Spleen (tissue), 11 donors: ENCODE measurements at regions not wholly inside any gene's neighbourhood (a gene's known extent, or its start where the extent isn't known, plus 50 kb on each side); places are given as distances from the start of the nearest gene placed in this dataset.

ENCODE experiments used
- DNase-seq: peaks from one replicate; pipeline ENCODE4 v3.0.0-alpha.2; 2020
- H3K27ac ChIP-seq, 8 donors: fragments of 200-600 bp; sonication (generic) in 7 of 8; 1 replicate in 4 of 8; 2 replicates in 4 of 8; pipeline versions ENCODE4 v1.5.0 to v1.8.0; 2016 to 2021; ENCODE audit warnings: inconsistent platforms in 4 of 8, mild to moderate bottlenecking in 4 of 8, moderate library complexity in 1 of 8
- H3K27me3 ChIP-seq, 7 donors: fragments of 200-600 bp; sonication (generic) in 6 of 7; replicated peaks in 1 of 7; 1 replicate in 4 of 7; 2 replicates in 3 of 7; pipeline versions ENCODE4 v1.5.0 to v1.8.0; 2016 to 2021; ENCODE audit warnings: inconsistent platforms in 3 of 7, mild to moderate bottlenecking in 1 of 7
- H3K36me3 ChIP-seq, 6 donors: fragments of 200-600 bp; sonication (generic) in 5 of 6; 1 replicate in 4 of 6; 2 replicates in 2 of 6; pipeline versions ENCODE4 v1.5.0 to v1.8.0; 2016 to 2021; ENCODE audit warnings: inconsistent platforms in 2 of 6
- H3K4me1 ChIP-seq, 6 donors: fragments of 200-600 bp; sonication (generic) in 5 of 6; 1 replicate in 3 of 6; 2 replicates in 3 of 6; pipeline versions ENCODE4 v1.5.0 to v1.8.0; 2016 to 2021; ENCODE audit warnings: inconsistent platforms in 3 of 6
- H3K4me3 ChIP-seq, 8 donors: fragments of 200-600 bp; sonication (generic) in 7 of 8; 1 replicate in 4 of 8; 2 replicates in 4 of 8; pipeline versions ENCODE4 v1.5.0 to v1.8.0; 2016 to 2021; ENCODE audit warnings: inconsistent platforms in 4 of 8, mild to moderate bottlenecking in 4 of 8, moderate library complexity in 2 of 8
- H3K9me3 ChIP-seq, 8 donors: fragments of 200-600 bp; sonication (generic) in 7 of 8; 1 replicate in 4 of 8; 2 replicates in 4 of 8; pipeline versions ENCODE4 v1.5.0 to v1.8.0; 2016 to 2021; ENCODE audit warnings: inconsistent platforms in 4 of 8
- POLR2A ChIP-seq, 3 donors: fragments of 450-650 bp; IDR thresholded peaks; one replicate each; pipeline ENCODE4 v1.5.1; 2017; ENCODE audit warnings: antibody characterized with exemption in 3 of 3, mild to moderate bottlenecking in 1 of 3
- POLR2AphosphoS5 ChIP-seq, 3 donors: sonication (generic); formaldehyde crosslinking; IDR thresholded peaks; one replicate each; pipeline ENCODE4 v1.5.1; 2017; ENCODE audit warnings: antibody characterized with exemption in 3 of 3
- WGBS, 5 donors: extraction: QIAGEN DNeasy Blood & Tissue Kit in 3 of 5; methylation state at CpG; one replicate each; pipeline versions ENCODE4 v1.1.5 to v1.1.7; 2013 to 2018; 5-methylcytosine and 5-hydroxymethylcytosine counted together
- intact Hi-C: fragments of 100-400 bp; cut with DNase I; formaldehyde crosslinking; loops from one replicate; pipeline ENCODE4 v1.15.0; 2023; ENCODE audit warnings: low total_unique reads
- TF ChIP-seq, protein P1 (sequence below), 11 experiments: fragments of 200-600 bp in 7 of 11; fragments of 450-650 bp in 4 of 11; sonication (generic) in 4 of 11; IDR thresholded peaks in 8 of 11; conservative IDR thresholded peaks in 3 of 11; 1 replicate in 7 of 11; 2 replicates in 4 of 11; pipeline versions ENCODE4 v1.4.0 to v1.8.0; 2016 to 2021; ENCODE audit warnings: antibody characterized with exemption in 11 of 11, inconsistent platforms in 4 of 11, mild to moderate bottlenecking in 1 of 11
- donor health status: healthy with polysubstance abuse.
- donor health status: DM: no; HTN: no; CAD: no; lungs with moderate emphysema.
- donor health status: DM: no; HTN: no; CAD: no.
- donor health status: Bipolar disorder and iron deficiency.
- donor health status: healthy.
- donor health status: DM: no; HTN: no; CAD: no.
- donor health status: DM: yes; HTN: yes; CAD: no.

- TF ChIP-seq POLR2AphosphoS5 (IDR thresholded peaks at IDR 0.05) (no peak), POLR2A (IDR thresholded peaks at IDR 0.05) (no peak)
- TF ChIP-seq, protein P1, sequence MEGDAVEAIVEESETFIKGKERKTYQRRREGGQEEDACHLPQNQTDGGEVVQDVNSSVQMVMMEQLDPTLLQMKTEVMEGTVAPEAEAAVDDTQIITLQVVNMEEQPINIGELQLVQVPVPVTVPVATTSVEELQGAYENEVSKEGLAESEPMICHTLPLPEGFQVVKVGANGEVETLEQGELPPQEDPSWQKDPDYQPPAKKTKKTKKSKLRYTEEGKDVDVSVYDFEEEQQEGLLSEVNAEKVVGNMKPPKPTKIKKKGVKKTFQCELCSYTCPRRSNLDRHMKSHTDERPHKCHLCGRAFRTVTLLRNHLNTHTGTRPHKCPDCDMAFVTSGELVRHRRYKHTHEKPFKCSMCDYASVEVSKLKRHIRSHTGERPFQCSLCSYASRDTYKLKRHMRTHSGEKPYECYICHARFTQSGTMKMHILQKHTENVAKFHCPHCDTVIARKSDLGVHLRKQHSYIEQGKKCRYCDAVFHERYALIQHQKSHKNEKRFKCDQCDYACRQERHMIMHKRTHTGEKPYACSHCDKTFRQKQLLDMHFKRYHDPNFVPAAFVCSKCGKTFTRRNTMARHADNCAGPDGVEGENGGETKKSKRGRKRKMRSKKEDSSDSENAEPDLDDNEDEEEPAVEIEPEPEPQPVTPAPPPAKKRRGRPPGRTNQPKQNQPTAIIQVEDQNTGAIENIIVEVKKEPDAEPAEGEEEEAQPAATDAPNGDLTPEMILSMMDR (IDR thresholded peaks at IDR 0.05 in 8 of 11, conservative IDR thresholded peaks at IDR 0.05 in 3 of 11), result no peak
- Histone ChIP-seq H3K27ac (no peak overlapping the region), H3K9me3 (no peaks in the 10 kb centered on the region), H3K27me3 (peaks cover 0 to 12% (median 0%) of the 10 kb centered on the region in 7 donors), H3K4me3 (no peak overlapping the region), H3K36me3 (no peaks in the 10 kb centered on the region), H3K4me1 (no peaks in the 10 kb centered on the region)
- intact Hi-C loops, result no loop called here
- DNase-seq, result no peak
Observed at GRCh38 chr15:31544361-31544760, 217.7 kb downstream of the KLF13 start.

- H3K36me3 ChIP-seq, result no peaks in the 10 kb centered on the region
- intact Hi-C loops, result no loop called here
- DNase-seq, result no peak
- H3K4me1 ChIP-seq, result no peaks in the 10 kb centered on the region
- no peak overlapping the region for H3K4me3 ChIP-seq
- no peak overlapping the region for H3K27ac ChIP-seq
- peaks cover 0 to 8% (median 0%) of the 10 kb centered on the region in 7 donors for H3K27me3 ChIP-seq
- H3K9me3 ChIP-seq, result no peaks in the 10 kb centered on the region
- TF ChIP-seq POLR2AphosphoS5 (IDR thresholded peaks at IDR 0.05) (no peak), POLR2A (IDR thresholded peaks at IDR 0.05) (no peak)
- TF ChIP-seq, protein P1 (IDR thresholded peaks at IDR 0.05 in 8 of 11, conservative IDR thresholded peaks at IDR 0.05 in 3 of 11), result no peak
Observed at GRCh38 chr15:31545257-31545656, 218.6 kb downstream of the KLF13 start.

GRCh38 chr15:31550211-31550977 lies 223.8 kb downstream of the KLF13 start:
- H3K9me3 ChIP-seq, result no peaks in the 10 kb centered on the region
- DNase-seq, result no peak
- intact Hi-C loops, result no loop called here
- H3K4me1 ChIP-seq, result peaks cover 0 to 8% (median 0%) of the 10 kb centered on the region in 6 donors
- no peaks in the 10 kb centered on the region for H3K27me3 ChIP-seq
- TF ChIP-seq POLR2AphosphoS5 (IDR thresholded peaks at IDR 0.05), result no peak
- TF ChIP-seq, protein P1 (IDR thresholded peaks at IDR 0.05 in 8 of 11, conservative IDR thresholded peaks at IDR 0.05 in 3 of 11), result no peak
- no peak for TF ChIP-seq POLR2A (IDR thresholded peaks at IDR 0.05)
- H3K4me3 ChIP-seq, result no peak overlapping the region
- H3K36me3 ChIP-seq, result no peaks in the 10 kb centered on the region
- WGBS, 5 donors, result 84 to 95% (median 89%) methylated on average over 8 of the region's 8 CpGs
- H3K27ac ChIP-seq, result no peak overlapping the region

- Histone ChIP-seq H3K36me3 (no peaks in the 10 kb centered on the region), H3K9me3 (no peaks in the 10 kb centered on the region), H3K27me3 (no peaks in the 10 kb centered on the region), H3K4me1 (peaks cover 0 to 8% (median 0%) of the 10 kb centered on the region in 6 donors), H3K27ac (no peak overlapping the region), H3K4me3 (no peak overlapping the region)
- 69 to 79% (median 75%) methylated on average over 5 of the region's 5 CpGs for WGBS, 5 donors
- no peak for TF ChIP-seq POLR2AphosphoS5 (IDR thresholded peaks at IDR 0.05)
- no peak for TF ChIP-seq POLR2A (IDR thresholded peaks at IDR 0.05)
- TF ChIP-seq, protein P1 (IDR thresholded peaks at IDR 0.05 in 8 of 11, conservative IDR thresholded peaks at IDR 0.05 in 3 of 11), result no peak
- no peak for DNase-seq
- intact Hi-C loops, result no loop called here
Observed at GRCh38 chr15:31551323-31551722, 224.7 kb downstream of the KLF13 start.
